ENCODE measurements at regions not wholly inside any gene's neighbourhood (a gene's known extent, or its start where the extent isn't known, plus 50 kb on each side); places are given as distances from the start of the nearest gene placed in this dataset.
"Not testable (repeated sequence)": the region's sequence is repeated elsewhere in the genome, so short reads cannot be mapped to it uniquely, and the experiment has no call there.

- no peak for DNase-seq
Measured at GRCh38 chr2:129548880-129549279, 430.6 kb upstream of the RAB6C start.

GRCh38 chr2:129550536-129550935 is 428.9 kb upstream of the RAB6C start:
- no peak for DNase-seq

- no peak for DNase-seq
Measured at GRCh38 chr2:129554373-129554772, 425.1 kb upstream of the RAB6C start.

GRCh38 chr2:129559101-129559500 is 420.4 kb upstream of the RAB6C start:
- no peak for DNase-seq

GRCh38 chr2:129565551-129566109 is 413.8 kb upstream of the RAB6C start:
- DNase-seq: peak in 1 of 58 donors; percentile 1

- DNase-seq: not testable (repeated sequence)
Measured at GRCh38 chr2:129570812-129571211, 408.7 kb upstream of the RAB6C start.

GRCh38 chr2:129575431-129575830 is 404.0 kb upstream of the RAB6C start:
- DNase-seq: no peak

- no peak for DNase-seq
Measured at GRCh38 chr2:129575880-129576279, 403.6 kb upstream of the RAB6C start.

GRCh38 chr2:129580001-129580400 is 399.5 kb upstream of the RAB6C start:
- no peak for DNase-seq

- no peak for DNase-seq
Measured at GRCh38 chr2:129585760-129586159, 393.7 kb upstream of the RAB6C start.

GRCh38 chr2:129587426-129588064 is 391.9 kb upstream of the RAB6C start:
- no peak for DNase-seq

GRCh38 chr2:129604560-129604959 is 374.9 kb upstream of the RAB6C start:
- DNase-seq: no peak

- peak in 3 of 58 donors; percentile 11 to 28 (median 12) for DNase-seq
Measured at GRCh38 chr2:129605646-129606045, 373.8 kb upstream of the RAB6C start.

- no peak for DNase-seq
Measured at GRCh38 chr2:129606496-129607270, 372.8 kb upstream of the RAB6C start.

- DNase-seq: no peak
Measured at GRCh38 chr2:129609224-129609623, 370.2 kb upstream of the RAB6C start.

GRCh38 chr2:129610766-129611165 is 368.7 kb upstream of the RAB6C start:
- DNase-seq: no peak

GRCh38 chr2:129611471-129611870 is 368.0 kb upstream of the RAB6C start:
- no peak for DNase-seq

GRCh38 chr2:129619471-129619870 is 360.0 kb upstream of the RAB6C start:
- DNase-seq: no peak

- DNase-seq: no peak
Measured at GRCh38 chr2:129620411-129620810, 359.1 kb upstream of the RAB6C start.

GRCh38 chr2:129623783-129624182 is 355.7 kb upstream of the RAB6C start:
- DNase-seq: no peak

GRCh38 chr2:129627437-129627836 is 352.0 kb upstream of the RAB6C start:
- no peak for DNase-seq

- no peak for DNase-seq
Measured at GRCh38 chr2:129636692-129637091, 342.8 kb upstream of the RAB6C start.

GRCh38 chr2:129641371-129641770 is 338.1 kb upstream of the RAB6C start:
- no peak for DNase-seq
